Nephron (organoid): ENCODE measurements at regions not wholly inside any gene's neighbourhood (a gene's known extent, or its start where the extent isn't known, plus 50 kb on each side); places are given as distances from the start of the nearest gene placed in this dataset.

Experiments used
- H3K27ac Mint-ChIP-seq, 3 experiments: 2 replicates each; pipeline ENCODE4 v1.8.0; 2020; ENCODE audit warnings: mixed read lengths in 3 of 3, mild to moderate bottlenecking in 2 of 3, moderate library complexity in 1 of 3
- H3K27me3 Mint-ChIP-seq: 2 replicates; pipeline ENCODE4 v1.8.0; 2021; ENCODE audit warnings: low read depth, mild to moderate bottlenecking, moderate library complexity, mixed read lengths
- H3K36me3 Mint-ChIP-seq: 2 replicates; pipeline ENCODE4 v1.8.0; 2020; ENCODE audit warnings: low read depth, mixed read lengths
- H3K4me1 Mint-ChIP-seq: 2 replicates; pipeline ENCODE4 v1.8.0; 2020; ENCODE audit warnings: mixed read lengths
- H3K4me3 Mint-ChIP-seq, 3 experiments: 2 replicates each; pipeline ENCODE4 v1.8.0; 2020; ENCODE audit warnings: mild to moderate bottlenecking in 3 of 3, mixed read lengths in 3 of 3, moderate library complexity in 2 of 3
- H3K9me3 Mint-ChIP-seq: 2 replicates; pipeline ENCODE4 v1.8.0; 2020; ENCODE audit warnings: mixed read lengths
- TF ChIP-seq, protein P1 (sequence below), 3 experiments: fragments of 200-600 bp; sonication (generic); IDR thresholded peaks; one replicate each; pipeline ENCODE4 v1.5.0; 2021; ENCODE audit warnings: antibody characterized with exemption in 3 of 3; ENCODE audit not compliant: unreplicated experiment in 3 of 3

DNA sequence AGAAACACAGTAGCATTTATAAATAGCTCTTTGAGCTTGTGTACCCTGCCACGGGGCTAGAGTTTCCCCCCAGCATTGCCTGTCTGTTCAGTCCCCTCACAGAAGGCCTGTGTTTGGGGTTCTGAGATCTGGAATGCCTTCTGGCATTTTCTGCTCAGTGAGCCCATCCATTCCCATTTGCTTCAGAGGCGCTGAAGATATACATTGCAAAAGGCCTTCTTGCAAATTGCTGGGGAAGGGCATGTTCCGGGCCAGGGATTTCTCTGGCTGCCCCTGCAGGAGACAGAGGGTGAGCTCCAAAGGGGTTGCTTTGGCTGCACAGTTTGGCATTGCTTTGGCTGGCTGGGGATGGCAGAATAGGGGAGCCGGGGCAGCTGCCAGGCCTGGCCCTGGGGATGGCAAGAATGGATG is 308.4 kb downstream of the MSX2 start:
- H3K4me1 Mint-ChIP-seq = no peaks in the 10 kb centered on the region
- TF ChIP-seq, protein P1, sequence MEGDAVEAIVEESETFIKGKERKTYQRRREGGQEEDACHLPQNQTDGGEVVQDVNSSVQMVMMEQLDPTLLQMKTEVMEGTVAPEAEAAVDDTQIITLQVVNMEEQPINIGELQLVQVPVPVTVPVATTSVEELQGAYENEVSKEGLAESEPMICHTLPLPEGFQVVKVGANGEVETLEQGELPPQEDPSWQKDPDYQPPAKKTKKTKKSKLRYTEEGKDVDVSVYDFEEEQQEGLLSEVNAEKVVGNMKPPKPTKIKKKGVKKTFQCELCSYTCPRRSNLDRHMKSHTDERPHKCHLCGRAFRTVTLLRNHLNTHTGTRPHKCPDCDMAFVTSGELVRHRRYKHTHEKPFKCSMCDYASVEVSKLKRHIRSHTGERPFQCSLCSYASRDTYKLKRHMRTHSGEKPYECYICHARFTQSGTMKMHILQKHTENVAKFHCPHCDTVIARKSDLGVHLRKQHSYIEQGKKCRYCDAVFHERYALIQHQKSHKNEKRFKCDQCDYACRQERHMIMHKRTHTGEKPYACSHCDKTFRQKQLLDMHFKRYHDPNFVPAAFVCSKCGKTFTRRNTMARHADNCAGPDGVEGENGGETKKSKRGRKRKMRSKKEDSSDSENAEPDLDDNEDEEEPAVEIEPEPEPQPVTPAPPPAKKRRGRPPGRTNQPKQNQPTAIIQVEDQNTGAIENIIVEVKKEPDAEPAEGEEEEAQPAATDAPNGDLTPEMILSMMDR (IDR thresholded peaks at IDR 0.05; ENCODE audit: unreplicated experiment in 3 of 3) = no peak

DNA sequence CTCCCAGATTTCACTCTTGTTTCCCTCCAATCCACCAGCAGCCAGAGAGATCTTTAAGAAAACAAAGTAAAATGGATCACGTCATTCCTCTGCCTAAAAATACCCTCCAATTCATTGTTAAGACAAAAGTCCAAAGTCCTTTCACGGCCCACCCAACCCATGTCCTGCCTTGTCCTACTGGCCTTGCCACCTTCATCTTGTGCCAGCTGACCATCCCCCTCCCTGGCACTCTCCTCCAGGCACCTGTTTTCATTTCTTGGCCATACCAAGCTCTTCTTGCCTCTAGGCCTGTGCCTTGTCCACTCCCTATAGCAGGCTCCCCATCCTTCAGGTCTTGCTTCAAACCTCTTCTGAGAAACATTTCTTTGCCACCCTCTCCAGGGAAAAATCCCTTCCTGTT is 307.6 kb downstream of the MSX2 start:
- TF ChIP-seq, protein P1 (IDR thresholded peaks at IDR 0.05; ENCODE audit: unreplicated experiment in 3 of 3) = no peak
- H3K36me3 Mint-ChIP-seq = no peaks in the 10 kb centered on the region
- no peaks in the 10 kb centered on the region for H3K4me1 Mint-ChIP-seq
- no peak overlapping the region for H3K27ac Mint-ChIP-seq
- H3K4me3 Mint-ChIP-seq = no peak overlapping the region
- peaks cover 14% of the 10 kb centered on the region for H3K27me3 Mint-ChIP-seq
- H3K9me3 Mint-ChIP-seq = no peaks in the 10 kb centered on the region

More for the DNA sequence above, 308.4 kb downstream of the MSX2 start:
- Mint-ChIP-seq H3K27ac (no peak overlapping the region), H3K27me3 (peaks cover 14% of the 10 kb centered on the region), H3K4me3 (no peak overlapping the region), H3K9me3 (no peaks in the 10 kb centered on the region), H3K36me3 (no peaks in the 10 kb centered on the region)

DNA sequence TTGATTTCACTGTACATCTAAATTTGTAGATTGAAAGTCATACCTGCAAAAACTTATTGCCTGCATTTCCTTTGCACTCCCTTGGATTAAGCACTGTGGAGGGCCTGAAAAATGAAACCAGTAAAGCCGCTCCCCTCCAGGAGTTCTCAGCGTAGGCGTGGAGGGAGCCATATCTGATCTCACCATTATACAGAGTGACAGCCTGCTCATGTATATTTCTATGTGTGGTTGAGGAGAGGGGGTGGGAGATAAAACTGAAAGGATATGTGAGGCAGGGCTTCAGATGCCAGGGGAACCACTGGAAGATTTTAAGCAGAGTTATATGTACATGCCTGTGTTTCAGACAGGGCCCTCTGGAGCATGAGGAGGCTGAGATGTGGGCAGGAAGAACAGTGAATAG is 303.0 kb downstream of the MSX2 start:
- Mint-ChIP-seq H3K36me3 (peaks cover 3% of the 10 kb centered on the region), H3K4me1 (no peaks in the 10 kb centered on the region), H3K27me3 (peaks cover 4% of the 10 kb centered on the region), H3K27ac (no peak overlapping the region), H3K4me3 (no peak overlapping the region), H3K9me3 (peaks cover 15% of the 10 kb centered on the region)
- TF ChIP-seq, protein P1 (IDR thresholded peaks at IDR 0.05; ENCODE audit: unreplicated experiment in 3 of 3) = no peak

DNA sequence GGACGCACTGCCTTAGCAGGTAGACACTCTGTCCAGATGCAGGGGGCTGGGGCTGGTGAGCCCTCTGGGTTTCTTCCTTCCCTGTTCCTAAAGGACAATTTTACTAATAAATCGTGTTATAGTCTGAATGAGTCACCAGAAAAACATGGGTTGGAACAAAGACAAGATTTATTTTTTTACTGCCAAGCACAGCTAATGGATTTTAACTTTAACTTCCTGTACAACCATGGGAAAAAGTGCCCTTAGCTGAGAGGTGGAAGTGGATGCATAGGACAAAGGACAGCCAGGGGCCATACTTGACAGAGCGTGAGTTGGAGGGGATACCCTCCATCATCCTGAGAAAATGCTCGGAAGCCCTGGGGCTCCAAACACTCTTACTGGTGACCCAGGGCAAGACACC is 300.7 kb downstream of the MSX2 start:
- Mint-ChIP-seq H3K4me1 (peaks cover 15% of the 10 kb centered on the region), H3K27ac (peak overlapping the region in 1 of 3 experiments; percentile 43), H3K36me3 (peaks cover 3% of the 10 kb centered on the region), H3K9me3 (peaks cover 15% of the 10 kb centered on the region), H3K27me3 (peaks cover 4% of the 10 kb centered on the region), H3K4me3 (no peak overlapping the region)
- TF ChIP-seq, protein P1 (IDR thresholded peaks at IDR 0.05; ENCODE audit: unreplicated experiment in 3 of 3) = no peak

DNA sequence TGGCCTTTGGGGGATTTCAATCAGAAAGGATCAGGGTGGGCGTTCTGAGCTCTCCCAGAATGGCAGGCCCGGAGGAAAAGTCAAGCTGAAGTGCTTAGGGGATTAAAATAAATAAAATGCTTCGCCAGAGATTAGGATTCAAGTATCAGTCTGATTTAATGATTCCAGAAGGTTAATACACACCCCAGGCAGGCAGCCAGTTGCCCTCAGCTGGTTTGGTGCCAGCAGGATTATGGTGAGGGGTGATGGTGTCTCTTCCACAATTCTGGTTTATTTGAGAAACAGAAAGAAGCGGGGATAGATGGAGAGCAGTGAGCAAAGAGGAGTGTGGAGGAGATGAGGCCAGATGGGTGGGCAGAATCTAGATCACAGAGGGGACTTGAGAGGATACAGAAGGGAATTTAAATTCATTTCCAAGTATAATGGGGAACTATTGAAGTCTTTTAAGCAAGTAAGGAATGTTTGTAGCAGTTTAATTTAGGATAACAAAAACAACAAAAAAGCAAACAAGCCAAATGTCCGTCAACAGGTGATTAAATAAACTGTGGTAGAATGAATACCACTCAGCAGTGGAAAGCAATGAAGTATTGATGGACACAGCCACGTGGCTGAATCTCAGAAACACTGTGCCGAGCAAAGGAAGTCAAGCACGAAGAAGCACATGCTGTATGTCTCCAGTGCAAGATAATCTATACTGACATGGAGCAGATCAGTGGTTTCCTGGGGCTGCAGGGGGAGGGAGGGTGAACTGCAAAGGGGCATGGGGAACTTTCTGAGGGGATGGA is 297.7 kb downstream of the MSX2 start:
- Mint-ChIP-seq H3K4me3 (no peak overlapping the region), H3K4me1 (peaks cover 15% of the 10 kb centered on the region), H3K27me3 (peaks cover 4% of the 10 kb centered on the region), H3K27ac (no peak overlapping the region), H3K36me3 (peaks cover 3% of the 10 kb centered on the region), H3K9me3 (peaks cover 15% of the 10 kb centered on the region)
- TF ChIP-seq, protein P1 (IDR thresholded peaks at IDR 0.05; ENCODE audit: unreplicated experiment in 3 of 3) = no peak

DNA sequence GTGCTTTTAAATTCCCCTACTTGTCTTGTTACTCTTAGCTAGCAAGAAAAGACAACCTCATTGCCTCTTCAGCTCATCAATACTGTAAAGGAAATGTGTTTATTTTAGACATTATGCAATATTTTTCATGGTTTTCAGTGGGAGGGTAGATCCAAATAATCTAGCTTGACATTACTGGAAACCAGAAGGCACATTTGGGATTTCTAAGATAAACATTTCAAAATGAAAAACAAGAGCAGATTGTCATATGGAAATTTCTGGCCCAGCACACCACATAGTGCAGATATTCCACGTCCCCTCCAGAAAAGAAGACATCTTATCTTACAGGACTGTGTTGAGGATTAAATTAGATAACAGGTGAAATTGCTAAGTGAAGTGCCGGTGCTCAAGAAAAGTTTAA is 296.9 kb downstream of the MSX2 start:
- Mint-ChIP-seq H3K4me1 (peaks cover 15% of the 10 kb centered on the region), H3K4me3 (no peak overlapping the region), H3K27ac (no peak overlapping the region), H3K27me3 (peaks cover 4% of the 10 kb centered on the region), H3K9me3 (peaks cover 12% of the 10 kb centered on the region), H3K36me3 (peaks cover 3% of the 10 kb centered on the region)
- TF ChIP-seq, protein P1 (IDR thresholded peaks at IDR 0.05; ENCODE audit: unreplicated experiment in 3 of 3) = no peak
